Activated T-cell treated with anti-CD3 and anti-CD28 coated beads for 4 hours (primary cell): ENCODE measurements at regions not wholly inside any gene's neighbourhood (a gene's known extent, or its start where the extent isn't known, plus 50 kb on each side); places are given as distances from the start of the nearest gene placed in this dataset.
"Not testable (repeated sequence)": the region's sequence is repeated elsewhere in the genome, so short reads cannot be mapped to it uniquely, and the experiment has no call there.

Source experiments
- DNase-seq: peaks from one replicate; pipeline ENCODE4 v3.0.0-alpha.2; 2020

DNA sequence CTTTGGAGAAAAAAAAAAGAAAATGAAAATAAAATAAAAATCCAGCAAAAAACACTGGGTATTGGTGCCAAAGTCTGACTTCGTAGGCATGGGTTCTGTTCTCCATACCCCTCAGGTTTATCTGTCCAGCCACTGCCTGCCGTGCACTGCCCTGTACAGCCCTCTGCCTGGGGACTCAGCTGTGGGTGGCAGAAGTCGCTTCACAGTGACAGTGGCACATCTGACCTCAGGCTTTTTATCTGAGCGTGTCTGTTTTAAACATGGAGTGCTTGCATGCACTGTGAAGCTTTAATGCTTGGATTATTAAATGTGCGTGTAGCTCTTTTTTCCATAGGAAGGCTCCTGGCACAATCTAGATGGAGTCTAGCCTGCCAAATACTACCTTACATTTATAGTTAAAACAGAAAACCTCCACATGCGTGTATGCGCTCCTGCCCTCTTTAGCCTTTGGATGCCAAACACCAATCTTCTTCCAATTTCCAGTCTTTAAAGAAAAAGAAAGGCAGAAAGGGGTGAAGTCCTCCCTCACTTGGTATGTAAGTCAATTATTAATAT is 375.5 kb downstream of the UTRN start:
- DNase-seq, result no peak

GRCh38 chr6:144661116-144661806 is 376.1 kb downstream of the UTRN start:
- DNase-seq, result no peak

GRCh38 chr6:144662812-144663365 is 377.8 kb downstream of the UTRN start:
- DNase-seq, result no peak

- no peak for DNase-seq
These were observed 379.1 kb downstream of the UTRN start for GRCh38 chr6:144664281-144664680.

GRCh38 chr6:144664947-144665346 is 379.8 kb downstream of the UTRN start:
- DNase-seq, result no peak

DNA sequence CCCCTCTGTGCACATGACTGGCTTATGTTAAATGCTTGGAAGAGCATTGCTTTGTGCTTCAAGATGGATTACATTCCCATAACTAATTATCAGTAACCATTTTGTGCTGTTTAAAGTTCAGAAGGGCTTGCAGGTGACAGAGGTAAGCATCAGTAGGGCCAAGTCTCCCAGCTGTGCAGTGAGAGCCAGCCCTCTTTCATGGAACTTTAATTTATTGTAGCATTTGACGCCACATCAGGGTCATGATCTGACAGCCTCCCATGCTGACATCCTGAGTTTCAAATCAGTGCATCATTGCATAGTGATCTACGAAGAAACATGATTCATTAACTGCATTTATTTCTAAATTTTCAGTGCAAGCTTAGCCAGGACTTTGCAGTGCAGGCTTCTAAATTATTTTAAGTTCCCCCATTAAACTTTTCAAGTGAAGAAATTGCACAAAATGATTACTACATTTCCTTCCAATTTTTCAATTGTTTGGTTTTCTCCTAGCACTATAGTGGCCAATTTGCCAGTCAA is 380.9 kb downstream of the UTRN start:
- DNase-seq, result no peak

DNA sequence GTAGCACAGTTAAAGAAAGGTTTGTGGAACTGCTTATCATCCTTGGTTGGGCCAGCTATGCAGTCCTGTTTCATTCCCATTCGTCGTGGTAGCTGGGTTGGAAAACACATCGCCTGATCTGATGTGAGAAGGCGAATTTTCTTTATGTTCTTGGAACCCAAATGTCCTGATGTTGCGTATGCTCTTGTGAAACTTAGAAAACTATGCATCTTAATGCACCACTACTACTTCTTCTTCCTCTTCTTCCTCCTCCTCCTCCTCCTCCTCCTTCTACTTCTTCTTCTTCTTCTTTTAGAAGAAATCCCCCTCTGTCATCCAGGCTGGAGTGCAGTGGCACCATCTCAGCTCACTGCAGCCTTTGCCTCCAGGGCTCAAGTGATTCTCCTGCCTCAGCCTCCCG is 381.6 kb downstream of the UTRN start:
- no peak for DNase-seq

DNA sequence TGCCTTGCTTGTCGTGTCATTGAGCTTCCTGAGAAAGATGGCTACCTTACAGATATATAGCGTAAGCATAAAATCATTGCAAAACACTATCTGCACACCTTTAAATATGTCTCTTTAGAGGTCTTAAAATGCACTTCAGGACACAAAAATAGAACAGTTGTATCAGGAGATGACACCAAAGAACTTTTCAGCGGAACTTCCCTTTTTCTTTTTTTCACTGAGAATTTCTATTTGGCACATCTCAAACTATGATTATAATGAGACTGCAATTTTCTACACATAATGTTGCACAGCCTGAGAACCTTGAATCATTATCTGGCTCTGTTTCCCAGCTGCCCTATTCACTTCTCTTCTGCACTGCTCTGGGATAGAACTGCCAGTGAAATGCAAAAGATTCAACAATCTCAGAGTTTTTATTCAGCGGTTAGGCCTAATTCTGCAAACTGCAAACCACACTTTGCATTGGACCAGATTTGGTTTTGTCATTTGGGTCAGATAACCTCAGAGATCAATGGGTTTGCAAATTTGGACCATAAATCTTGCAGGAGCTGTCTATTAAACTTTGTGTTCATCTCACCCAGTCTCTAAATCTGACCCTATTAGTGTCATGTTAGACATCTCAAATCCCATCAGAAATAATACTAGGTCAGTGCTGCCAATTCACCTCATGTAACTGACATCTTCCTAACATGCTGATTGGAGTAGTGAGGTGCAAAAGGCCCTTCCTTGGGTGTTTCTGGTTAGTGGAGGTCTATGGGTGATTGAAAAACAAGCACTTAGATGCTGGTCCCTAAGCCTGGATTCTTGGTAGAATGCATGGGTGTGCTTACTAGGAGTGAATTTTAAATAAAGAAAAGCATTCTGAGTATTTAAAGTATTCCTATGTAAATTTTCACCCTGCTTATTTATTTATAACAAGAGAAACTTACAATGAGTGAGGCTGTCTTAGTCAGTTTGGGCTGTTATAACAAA is 382.7 kb downstream of the UTRN start:
- no peak for DNase-seq

DNA sequence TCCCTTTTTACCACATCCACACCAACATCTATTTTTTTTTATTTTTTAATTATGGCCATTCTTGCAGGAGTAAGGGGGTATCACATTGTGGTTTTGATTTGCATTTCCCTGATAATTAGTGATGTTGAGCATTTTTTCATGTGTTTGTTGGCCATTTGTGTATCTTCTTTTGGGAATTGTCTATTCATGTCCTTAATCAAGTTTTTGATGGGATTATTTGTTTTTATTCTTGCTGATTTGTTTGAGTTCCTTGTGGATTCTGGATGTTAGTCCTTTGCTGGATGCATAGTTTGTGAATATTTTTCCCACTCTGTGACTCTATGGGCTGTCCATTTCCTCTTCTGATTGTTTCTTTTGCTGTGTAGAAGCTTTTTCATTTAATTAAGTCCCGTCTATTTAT is 385.1 kb downstream of the UTRN start:
- not testable (repeated sequence) for DNase-seq

- DNase-seq, result no peak
These were observed 388.7 kb downstream of the UTRN start for GRCh38 chr6:144673807-144674206.

GRCh38 chr6:144675231-144675861 is 390.2 kb downstream of the UTRN start:
- DNase-seq, result no peak

GRCh38 chr6:144676310-144676709 is 391.2 kb downstream of the UTRN start:
- DNase-seq, result not testable (repeated sequence)

DNA sequence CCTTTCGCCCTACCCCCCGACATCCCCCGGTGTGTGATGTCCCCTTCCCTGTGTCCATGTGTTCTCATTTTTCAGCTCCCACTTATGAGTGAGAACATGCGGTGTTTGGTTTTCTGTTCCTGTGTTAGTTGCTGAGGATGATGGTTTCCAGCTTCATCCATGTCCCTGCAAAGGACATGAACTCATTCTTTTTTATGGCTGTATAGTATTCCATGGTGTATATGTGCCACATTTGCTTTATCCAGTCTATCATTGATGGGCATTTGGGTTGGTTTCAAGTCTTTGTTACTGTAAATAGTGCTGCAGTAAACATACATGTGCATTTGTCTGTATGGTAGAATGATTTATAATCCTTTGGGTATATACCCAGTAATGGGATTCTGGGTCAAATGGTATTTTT is 392.1 kb downstream of the UTRN start:
- DNase-seq, result not testable (repeated sequence)

- DNase-seq, result no peak
These were observed 393.7 kb downstream of the UTRN start for GRCh38 chr6:144678844-144679243.

DNA sequence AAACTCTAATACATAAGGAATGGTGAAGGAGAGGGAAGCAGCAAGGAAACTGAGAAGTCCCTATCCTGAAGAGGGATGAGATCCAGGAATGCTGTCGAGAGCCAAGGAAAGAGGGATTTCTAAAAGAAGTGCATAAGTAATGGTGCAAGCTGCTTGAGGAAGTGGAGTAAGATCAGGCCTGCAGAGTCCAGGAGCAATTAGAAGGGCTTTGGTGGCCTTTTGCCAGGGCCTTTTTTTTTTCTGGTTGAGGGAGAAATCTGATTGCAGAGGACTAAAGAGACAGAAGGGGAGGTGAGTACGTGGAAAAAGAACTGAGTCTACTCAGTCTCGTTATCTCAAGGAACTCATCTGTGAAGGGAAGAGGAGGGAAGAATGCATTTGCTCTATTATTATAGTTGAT is 396.2 kb downstream of the UTRN start:
- DNase-seq, result no peak

- no peak for DNase-seq
These were observed 398.3 kb downstream of the UTRN start for GRCh38 chr6:144683216-144684070.

DNA sequence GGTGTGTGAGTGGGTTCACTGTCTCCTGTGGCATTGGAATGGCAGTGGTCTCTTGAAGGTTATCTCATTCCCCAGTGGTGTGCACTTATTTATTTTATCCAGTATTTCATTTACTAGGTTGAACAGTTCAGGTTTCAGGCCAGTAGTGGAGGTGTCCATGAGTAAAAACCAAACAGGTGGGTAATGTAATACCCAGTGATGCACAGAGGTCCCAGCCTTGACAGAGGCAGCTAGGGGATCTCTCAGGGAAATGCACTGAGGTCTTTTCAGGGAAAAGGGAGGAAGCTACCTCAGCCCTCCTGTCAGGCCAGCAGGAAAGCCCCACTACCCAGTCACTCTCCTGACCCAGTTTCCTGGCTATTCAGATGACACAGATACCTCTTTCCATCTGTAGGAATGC is 403.6 kb downstream of the UTRN start:
- no peak for DNase-seq

DNA sequence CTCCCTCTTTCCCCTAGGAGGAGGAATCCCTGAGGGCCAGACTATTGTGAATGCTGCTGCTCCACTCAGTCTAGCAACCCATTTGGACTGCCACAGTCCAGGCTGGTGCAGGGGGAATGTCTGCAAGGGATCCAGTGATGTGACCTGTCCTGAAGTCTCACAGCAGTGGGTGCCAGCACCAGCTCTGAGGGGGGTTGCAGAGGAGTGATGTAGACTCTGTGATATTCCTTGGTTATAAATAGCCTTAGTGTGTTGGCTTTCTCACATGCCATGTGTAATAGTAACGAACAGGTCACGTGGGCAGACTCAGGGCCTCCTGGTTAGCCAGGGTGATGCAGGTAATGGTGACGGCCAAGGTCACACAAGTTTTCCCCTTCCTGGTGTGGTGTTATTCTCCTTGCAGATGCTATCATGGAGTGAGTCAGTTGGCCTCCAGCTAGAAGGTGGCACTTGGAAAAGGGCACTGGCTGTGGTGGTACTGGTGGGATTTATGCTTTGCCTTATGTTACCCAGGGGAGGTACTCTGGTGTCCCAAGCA is 404.4 kb downstream of the UTRN start:
- no peak for DNase-seq

DNA sequence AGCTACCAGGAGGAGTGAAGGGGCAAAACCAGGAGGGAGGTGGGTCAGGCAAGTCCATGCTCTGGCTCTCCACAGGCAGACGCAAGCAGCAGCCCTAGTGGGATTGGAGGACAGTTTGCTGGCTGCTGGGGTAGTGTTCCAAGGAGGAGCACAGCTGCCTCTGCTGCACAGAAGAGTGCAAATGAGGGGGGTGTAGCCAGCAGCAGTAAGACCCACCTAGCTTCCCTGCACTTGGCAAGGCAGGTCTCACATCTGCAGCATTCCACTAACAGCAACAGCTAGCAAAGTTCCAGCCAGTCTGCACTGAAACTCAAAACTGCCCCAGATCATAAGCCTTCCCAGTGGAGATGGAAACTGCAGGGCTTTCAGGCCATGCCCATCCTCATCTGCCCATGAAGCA is 405.0 kb downstream of the UTRN start:
- no peak for DNase-seq

GRCh38 chr6:144690666-144691065 is 405.5 kb downstream of the UTRN start:
- no peak for DNase-seq

DNA sequence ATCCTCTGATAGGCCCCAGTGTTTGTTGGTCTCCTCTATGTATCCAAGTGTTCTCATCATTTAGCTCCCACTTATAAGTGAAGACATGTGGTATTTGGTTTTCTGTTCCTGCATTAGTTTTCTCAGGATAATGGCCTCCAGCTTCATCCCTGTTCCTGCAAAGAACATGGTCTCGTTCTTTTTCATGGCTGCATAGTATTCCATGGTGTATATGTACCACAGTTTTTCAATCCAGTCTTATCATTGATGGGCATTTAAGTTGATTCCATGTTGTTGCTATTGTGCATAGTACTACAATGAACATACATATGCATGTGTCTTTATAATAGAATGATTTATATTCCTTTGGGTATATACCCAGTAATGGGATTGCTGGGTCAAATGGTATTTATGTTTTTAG is 406.9 kb downstream of the UTRN start:
- not testable (repeated sequence) for DNase-seq
